Fibroblast of gingiva (primary cell): ENCODE measurements at regions not wholly inside any gene's neighbourhood (a gene's known extent, or its start where the extent isn't known, plus 50 kb on each side); places are given as distances from the start of the nearest gene placed in this dataset.

Experiments
- DNase-seq: peaks from one replicate; pipeline ENCODE4 v3.0.0-alpha.2; 2011; ENCODE audit warnings: low read depth

DNA sequence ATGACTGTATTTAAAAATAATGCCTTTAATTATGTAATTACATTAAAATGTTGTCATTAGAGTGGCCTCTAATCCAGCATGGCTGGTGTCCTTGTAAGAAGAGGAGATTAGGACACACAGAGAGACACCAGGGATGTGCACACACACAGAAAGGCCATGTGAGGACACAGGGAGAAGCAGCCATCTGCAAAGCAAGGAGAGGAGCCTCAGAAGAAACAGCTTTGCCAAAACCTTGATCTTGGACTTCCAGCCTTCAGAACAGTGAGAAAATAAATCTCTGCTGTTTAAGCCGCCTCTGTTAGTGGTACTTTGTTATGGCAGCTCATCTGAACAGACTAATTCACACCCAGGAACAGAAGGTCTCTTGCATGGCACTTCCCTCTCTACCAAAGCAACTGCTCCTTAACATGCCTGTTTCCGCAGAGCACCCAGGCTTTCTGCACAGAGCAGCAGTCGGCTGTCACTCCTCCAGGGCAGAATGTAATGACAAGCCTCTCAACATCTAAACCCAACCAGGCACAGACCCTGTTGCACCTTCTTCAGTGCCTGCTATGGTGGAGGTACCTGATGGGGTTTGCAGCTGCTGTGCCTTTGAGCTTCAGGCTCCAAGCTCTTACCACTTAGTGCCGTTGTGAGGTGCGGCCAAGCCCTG, 377.7 kb downstream of the TDRD15 start:
- no peak for DNase-seq

GRCh38 chr2:21515903-21516302, 392.1 kb downstream of the TDRD15 start:
- no peak for DNase-seq

DNA sequence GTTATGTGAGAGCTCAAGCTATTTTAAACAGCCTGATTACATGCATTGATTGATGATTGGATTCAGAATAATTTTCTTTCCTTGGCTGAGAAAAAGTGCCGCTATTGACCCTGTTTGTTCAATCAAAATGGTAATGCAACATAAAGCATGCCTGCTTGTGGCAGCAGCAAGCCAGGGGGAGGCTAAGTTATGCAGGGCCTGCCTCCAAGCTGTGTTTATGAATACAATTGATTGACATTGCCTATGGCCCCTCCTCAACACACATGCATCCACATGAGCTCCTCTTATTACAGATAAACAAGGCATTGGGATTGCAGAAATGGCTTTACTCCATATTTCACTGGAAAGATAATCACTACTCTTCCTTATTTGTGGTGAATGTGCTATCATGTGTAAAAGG, 395.6 kb downstream of the TDRD15 start:
- DNase-seq: no peak

- no peak for DNase-seq
These were observed 396.1 kb downstream of the TDRD15 start for GRCh38 chr2:21519821-21520220.

DNA sequence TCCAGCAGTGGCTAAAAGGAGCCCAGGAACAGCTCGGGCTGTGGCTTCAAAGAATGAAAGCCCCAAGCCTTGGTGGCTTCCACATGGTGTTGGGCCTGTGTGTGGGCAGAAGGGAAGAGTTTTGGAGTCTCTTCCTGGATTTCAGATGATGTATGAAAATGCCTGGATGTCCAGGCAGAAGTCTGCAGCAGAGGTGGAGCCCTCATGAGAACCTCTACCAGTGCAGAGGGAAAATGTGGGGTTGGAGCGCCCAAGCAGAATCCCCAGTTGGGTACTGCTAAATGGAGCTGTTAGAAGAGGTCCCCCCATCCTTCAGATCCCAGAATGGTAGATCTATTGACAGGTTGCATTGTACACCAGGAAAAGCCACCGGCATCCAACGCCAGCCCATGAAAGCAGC, 412.1 kb downstream of the TDRD15 start:
- no peak for DNase-seq

DNA sequence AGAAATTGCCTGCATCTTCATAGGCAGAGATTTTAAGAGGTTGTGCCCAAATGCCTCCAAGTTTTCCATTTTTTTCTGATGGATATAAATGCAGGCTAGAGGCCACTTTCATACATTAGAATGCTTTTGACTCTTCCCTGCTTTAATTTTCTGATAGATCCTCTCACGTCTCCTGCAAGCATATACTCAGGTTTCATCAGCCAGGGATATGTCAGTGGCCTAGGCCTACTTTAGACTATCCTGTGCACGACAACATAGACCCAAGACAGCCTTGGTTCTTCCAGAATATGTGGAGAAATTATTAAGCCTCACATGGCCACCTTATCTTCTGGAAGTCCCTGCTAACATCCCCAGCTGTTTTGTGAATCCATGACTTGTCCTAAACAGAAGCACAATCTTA, 415.9 kb downstream of the TDRD15 start:
- DNase-seq: no peak

DNA sequence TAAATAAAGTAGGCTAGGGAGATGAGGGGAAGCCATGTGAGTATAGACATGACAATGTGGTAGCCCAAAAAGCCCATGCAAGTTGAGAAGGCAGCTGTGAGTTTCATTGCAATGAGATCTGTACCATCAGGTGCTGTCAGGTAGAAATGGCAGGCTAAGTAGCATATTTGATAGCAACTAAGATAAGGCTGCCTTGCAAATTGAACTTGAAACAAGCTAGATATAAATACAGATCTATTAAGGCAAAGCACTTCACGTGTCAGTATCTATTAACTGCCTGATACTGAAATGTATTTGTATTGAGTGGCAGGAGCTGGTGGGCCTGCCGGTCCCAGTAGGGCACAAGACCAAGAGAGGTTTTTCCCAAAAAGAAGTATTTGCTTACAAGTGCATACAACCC, 419.9 kb downstream of the TDRD15 start:
- DNase-seq: no peak

DNA sequence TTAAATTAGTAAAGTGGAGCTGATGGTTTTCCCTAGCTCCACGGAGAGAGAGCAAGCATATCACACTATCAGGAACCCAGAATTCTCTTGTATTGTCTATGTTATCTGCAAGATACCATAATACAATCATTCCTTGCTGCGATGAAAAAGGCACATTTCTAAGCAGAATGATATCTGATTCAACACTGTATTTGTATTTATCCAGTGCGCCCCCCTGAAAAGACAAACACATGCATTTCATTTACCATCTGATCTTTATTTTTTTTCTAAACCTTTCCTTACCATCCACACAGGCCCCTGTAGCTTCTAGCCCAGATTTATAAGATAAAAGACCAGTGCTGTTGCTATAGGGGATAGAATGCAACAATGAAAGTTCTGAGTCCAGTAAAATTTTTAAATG, 420.6 kb downstream of the TDRD15 start:
- DNase-seq: no peak

DNA sequence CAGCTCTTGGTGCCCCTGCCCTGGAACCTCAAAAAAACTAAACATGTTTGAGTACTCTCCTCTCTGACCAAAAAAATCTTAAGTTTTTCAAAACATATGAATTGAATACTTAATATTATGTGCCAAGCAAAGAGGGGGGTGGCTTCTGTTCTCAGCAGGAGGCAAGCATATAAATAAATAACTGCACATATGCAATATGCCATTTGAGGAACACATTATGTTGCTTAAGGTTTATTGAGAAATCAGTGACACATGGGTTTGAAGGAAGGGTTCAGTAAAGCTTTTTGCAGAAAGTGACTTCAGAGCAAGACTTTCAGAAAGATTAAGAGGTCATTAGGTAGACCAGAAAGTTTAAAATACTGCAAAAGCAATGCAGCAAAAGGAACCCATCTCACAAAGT, 429.2 kb downstream of the TDRD15 start:
- DNase-seq: no peak

GRCh38 chr2:21559351-21559750, 435.6 kb downstream of the TDRD15 start:
- DNase-seq: no peak

- DNase-seq: no peak
These were observed 438.2 kb downstream of the TDRD15 start for GRCh38 chr2:21561965-21562364.

GRCh38 chr2:21567395-21567794, 443.6 kb downstream of the TDRD15 start:
- DNase-seq: no peak

GRCh38 chr2:21571686-21572085, 447.9 kb downstream of the TDRD15 start:
- no peak for DNase-seq

GRCh38 chr2:21580391-21580790, 456.6 kb downstream of the TDRD15 start:
- DNase-seq: no peak

- DNase-seq: no peak
These were observed 462.1 kb downstream of the TDRD15 start for GRCh38 chr2:21585881-21586280.

DNA sequence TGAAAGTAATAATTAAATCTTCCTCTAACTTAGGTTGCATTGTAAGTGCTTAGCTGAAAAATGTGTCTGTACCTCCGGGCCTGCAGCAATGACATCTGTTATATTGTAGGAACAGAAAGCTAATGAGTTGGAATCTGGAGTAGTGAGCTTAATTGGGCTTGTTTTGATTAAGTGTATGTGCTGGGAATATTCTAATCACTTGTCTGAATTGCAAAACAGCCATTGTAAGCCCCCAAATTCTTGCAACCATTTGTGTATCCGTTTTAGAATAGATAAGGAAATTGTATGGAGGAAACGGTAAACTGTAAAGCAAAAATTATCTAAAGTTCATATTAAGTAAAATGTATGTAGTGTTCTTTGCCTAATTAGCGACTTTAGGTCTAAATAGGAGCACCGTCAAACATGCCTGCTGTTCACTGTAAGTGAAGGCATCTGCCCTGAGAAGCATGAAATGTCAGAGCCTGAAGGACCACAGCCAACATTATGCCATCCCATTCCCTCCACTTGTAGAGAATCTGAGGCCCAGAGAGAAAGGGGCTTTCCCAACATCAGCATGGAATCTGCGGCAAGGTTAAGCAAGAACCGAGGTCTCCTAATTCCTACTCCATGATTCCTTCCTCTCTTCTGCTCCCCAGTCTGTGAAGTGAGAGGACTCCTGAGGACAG, 466.4 kb downstream of the TDRD15 start:
- DNase-seq: no peak

- DNase-seq: no peak
These were observed 468.2 kb downstream of the TDRD15 start for GRCh38 chr2:21591926-21592325.

- DNase-seq: no peak
These were observed 475.6 kb downstream of the TDRD15 start for GRCh38 chr2:21599417-21599816.

DNA sequence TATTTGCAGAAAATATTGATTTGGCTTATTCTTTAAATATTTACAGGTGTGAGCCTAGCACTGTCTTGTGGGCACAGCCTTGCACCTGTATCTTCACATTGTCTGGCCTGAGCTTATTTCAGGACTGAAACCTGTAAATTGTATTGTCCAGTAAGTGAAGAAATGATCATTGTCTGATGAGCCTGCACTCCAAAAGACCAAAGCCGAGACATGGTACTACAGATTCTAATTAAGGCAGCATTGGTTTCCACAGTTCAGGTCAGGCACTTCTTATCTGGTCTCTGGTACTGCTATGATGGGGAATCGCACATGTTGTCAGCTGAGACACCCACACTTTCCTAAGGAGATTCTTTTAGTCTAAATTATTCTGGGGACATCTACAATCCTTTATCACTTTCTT, 479.0 kb downstream of the TDRD15 start:
- DNase-seq: no peak

GRCh38 chr2:21607572-21607971, 483.8 kb downstream of the TDRD15 start:
- no peak for DNase-seq

DNA sequence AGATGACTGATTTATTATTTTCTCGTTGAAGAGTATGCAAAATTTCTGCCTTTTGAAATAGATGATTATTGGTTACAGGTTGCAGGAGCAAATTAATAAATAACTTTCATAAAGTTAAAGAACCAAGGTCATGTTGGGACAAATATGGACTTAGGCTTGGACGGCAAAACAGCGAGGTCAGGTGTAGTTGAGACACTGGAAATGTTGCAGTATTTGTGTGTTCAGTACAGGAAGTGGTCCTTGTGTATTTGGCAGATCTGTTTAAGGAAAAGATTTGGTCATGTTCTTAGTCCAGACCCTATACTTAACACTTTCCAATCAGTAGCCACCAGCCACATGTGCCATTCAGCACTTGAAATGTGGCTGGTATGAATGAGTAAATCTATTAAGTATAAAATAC, 486.5 kb downstream of the TDRD15 start:
- DNase-seq: no peak

DNA sequence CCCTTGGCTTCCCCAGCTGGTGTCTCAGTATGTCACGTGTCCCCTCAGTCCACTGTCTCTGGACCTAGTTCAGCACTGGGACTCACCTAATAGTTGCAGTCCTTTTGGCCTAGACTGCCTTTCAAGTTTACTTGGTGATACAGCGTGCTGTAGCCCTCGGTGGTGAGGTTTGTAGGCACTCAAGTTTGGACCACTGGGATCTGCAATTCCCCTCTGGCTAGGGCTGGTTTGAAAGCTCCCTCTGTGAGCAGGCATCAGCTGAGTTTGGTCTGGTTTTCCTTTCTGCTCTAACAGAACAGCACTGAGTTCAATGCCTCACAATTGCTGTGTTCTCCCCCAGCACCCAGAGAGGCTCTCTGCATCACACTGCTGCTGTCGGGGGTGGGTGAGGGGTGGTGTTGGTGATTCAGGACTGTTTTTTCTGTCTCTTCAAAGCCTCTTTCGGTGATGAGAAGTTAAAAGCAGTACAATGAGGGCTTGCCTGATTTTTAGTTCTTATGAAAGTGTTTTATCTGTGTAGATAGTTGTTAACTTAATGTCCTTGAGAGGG, 494.2 kb downstream of the TDRD15 start:
- no peak for DNase-seq

- no peak for DNase-seq
These were observed 497.0 kb downstream of the TDRD15 start for GRCh38 chr2:21620771-21621170.

- DNase-seq: no peak
These were observed 504.2 kb downstream of the TDRD15 start for GRCh38 chr2:21627938-21628337.
